Body of pancreas (tissue), 4 donors: ENCODE measurements at regions not wholly inside any gene's neighbourhood (a gene's known extent, or its start where the extent isn't known, plus 50 kb on each side); places are given as distances from the start of the nearest gene placed in this dataset.

Source experiments
- ATAC-seq: fragments of 150-250 bp; one replicate; pipeline ENCODE4 v1.9.1; 2016
- DNase-seq, 4 donors: peaks; one replicate each; pipeline ENCODE4 v3.0.0-alpha.2; 2019
- H3K27ac ChIP-seq, 4 donors: fragments of 200-600 bp; sonication (generic); 1 replicate in 3 of 4; 2 replicates in 1 of 4; pipeline versions ENCODE4 v1.5.1 to v1.6.1; 2016 to 2019; ENCODE audit warnings: mild to moderate bottlenecking in 1 of 4, mixed read lengths in 1 of 4, moderate library complexity in 1 of 4
- H3K27me3 ChIP-seq, 2 donors: fragments of 200-600 bp; sonication (generic); one replicate each; pipeline ENCODE4 v1.6.0; 2016; ENCODE audit warnings: mild to moderate bottlenecking in 1 of 2
- H3K36me3 ChIP-seq, 2 donors: fragments of 200-600 bp; sonication (generic); replicated peaks in 1 of 2; 2 replicates each; pipeline ENCODE4 v1.5.1; 2016; ENCODE audit warnings: low read depth in 2 of 2; ENCODE audit not compliant: insufficient read depth in 1 of 2
- H3K4me1 ChIP-seq: fragments of 200-600 bp; sonication (generic); one replicate; pipeline ENCODE4 v1.6.0; 2016
- H3K4me3 ChIP-seq, 2 donors: fragments of 200-600 bp; sonication (generic); 1 replicate in 1 of 2; 2 replicates in 1 of 2; pipeline ENCODE4 v1.5.1; 2016 to 2019
- H3K9me3 ChIP-seq, 3 donors: fragments of 200-600 bp; sonication (generic); 1 replicate in 2 of 3; 2 replicates in 1 of 3; pipeline ENCODE4 v1.5.1; 2016
- CTCF ChIP-seq, 7 experiments: fragments of 450-650 bp in 4 of 7; fragments of 200-600 bp in 3 of 7; sonication (generic) in 3 of 7; IDR thresholded peaks; one replicate each; pipeline ENCODE4 v1.5.1; 2016 to 2019; ENCODE audit warnings: antibody characterized with exemption in 7 of 7
- POLR2A ChIP-seq, 3 donors: fragments of 450-650 bp; IDR thresholded peaks; one replicate each; pipeline ENCODE4 v1.6.1; 2016; ENCODE audit warnings: antibody characterized with exemption in 3 of 3, mild to moderate bottlenecking in 2 of 3
- WGBS, 2 donors: methylation state at CpG; one replicate each; pipeline ENCODE4 v1.1.5; 2017; 5-methylcytosine and 5-hydroxymethylcytosine counted together
- intact Hi-C: fragments of 100-400 bp; cut with DNase I; formaldehyde crosslinking; loops from one replicate; pipeline ENCODE4 v1.15.1; 2023

GRCh38 chr5:74433896-74434829 is 206.4 kb downstream of the ENC1 start:
- WGBS, 2 donors = 56 to 77% methylated on average over 9 of the region's 9 CpGs
- no peaks in the 10 kb centered on the region for H3K36me3 ChIP-seq
- TF ChIP-seq POLR2A (IDR thresholded peaks at IDR 0.05) (no peak), CTCF (IDR thresholded peaks at IDR 0.05) (no peak)
- intact Hi-C loops = no loop called here
- peak overlapping the region in 1 of 4 donors; percentile 52 for H3K27ac ChIP-seq
- no peaks in the 10 kb centered on the region for H3K9me3 ChIP-seq
- H3K4me3 ChIP-seq = no peak overlapping the region
- no peaks in the 10 kb centered on the region for H3K27me3 ChIP-seq
- DNase-seq = peak in 1 of 4 donors; percentile 26
- ATAC-seq = no peak
- H3K4me1 ChIP-seq = peaks cover 27% of the 10 kb centered on the region

DNA sequence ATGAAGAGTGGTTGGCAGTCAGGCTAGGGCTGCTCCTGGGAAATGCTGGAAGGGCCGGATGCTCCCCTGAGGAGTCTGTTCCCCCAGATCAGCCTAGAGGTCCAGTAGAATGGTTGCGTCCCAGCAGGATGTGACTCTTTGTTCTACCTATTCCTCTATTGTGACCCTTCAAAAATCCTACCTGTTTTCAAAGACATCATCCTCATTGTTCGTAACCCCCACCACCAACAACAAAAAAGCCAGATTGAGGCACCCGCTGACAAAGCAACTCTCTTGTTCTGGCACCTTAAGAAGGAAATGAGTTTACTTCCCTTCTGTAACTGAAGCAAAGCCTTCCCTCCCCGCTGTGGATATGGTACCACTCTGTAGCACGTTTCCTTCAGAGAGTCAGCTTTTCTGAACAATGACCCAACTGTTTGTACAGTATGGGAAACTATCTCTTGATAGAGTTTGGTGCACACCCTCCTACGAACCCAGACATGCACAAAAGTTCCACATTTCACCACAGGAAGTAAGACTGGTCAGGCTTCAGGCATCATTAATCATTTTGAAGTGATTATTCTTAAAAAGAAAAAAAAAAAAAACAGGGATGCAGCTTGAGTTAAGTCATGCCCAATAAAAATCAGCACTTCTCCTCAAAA is 207.2 kb downstream of the ENC1 start:
- Histone ChIP-seq H3K27me3 (no peaks in the 10 kb centered on the region), H3K36me3 (no peaks in the 10 kb centered on the region), H3K4me3 (no peak overlapping the region), H3K9me3 (no peaks in the 10 kb centered on the region), H3K27ac (peak overlapping the region in 1 of 4 donors; percentile 52), H3K4me1 (peaks cover 27% of the 10 kb centered on the region)
- intact Hi-C loops = no loop called here
- 58 to 65% methylated on average over 7 of the region's 7 CpGs for whole genome bisulfite sequencing, 2 donors
- DNase-seq (peak in 1 of 4 donors; percentile 23), ATAC-seq (no peak)
- TF ChIP-seq CTCF (IDR thresholded peaks at IDR 0.05) (no peak), POLR2A (IDR thresholded peaks at IDR 0.05) (no peak)

- DNase-seq (no peak), ATAC-seq (no peak)
- H3K9me3 ChIP-seq = no peaks in the 10 kb centered on the region
- 64 to 76% methylated on average over 4 of the region's 4 CpGs for WGBS, 2 donors
- no peak overlapping the region for H3K27ac ChIP-seq
- peaks cover 27% of the 10 kb centered on the region for H3K4me1 ChIP-seq
- H3K36me3 ChIP-seq = no peaks in the 10 kb centered on the region
- no peaks in the 10 kb centered on the region for H3K27me3 ChIP-seq
- intact Hi-C loops = no loop called here
- TF ChIP-seq CTCF (IDR thresholded peaks at IDR 0.05) (no peak), POLR2A (IDR thresholded peaks at IDR 0.05) (no peak)
- no peak overlapping the region for H3K4me3 ChIP-seq
Measured at GRCh38 chr5:74432721-74433120, 207.8 kb downstream of the ENC1 start.

GRCh38 chr5:74432216-74432615 is 208.3 kb downstream of the ENC1 start:
- peak; percentile 94 for ATAC-seq
- TF ChIP-seq CTCF (IDR thresholded peaks at IDR 0.05) = no peak
- no peak for TF ChIP-seq POLR2A (IDR thresholded peaks at IDR 0.05)
- peak; percentile 79 to 89 (median 85) for DNase-seq
- Histone ChIP-seq H3K27me3 (no peaks in the 10 kb centered on the region), H3K27ac (no peak overlapping the region), H3K4me1 (peaks cover 27% of the 10 kb centered on the region), H3K36me3 (no peaks in the 10 kb centered on the region), H3K9me3 (no peaks in the 10 kb centered on the region), H3K4me3 (no peak overlapping the region)
- WGBS, 2 donors = 9 to 16% methylated on average over 7 of the region's 7 CpGs
- intact Hi-C loops = no loop called here
